ENCODE measurements at regions not wholly inside any gene's neighbourhood (a gene's known extent, or its start where the extent isn't known, plus 50 kb on each side); places are given as distances from the start of the nearest gene placed in this dataset.

DNA sequence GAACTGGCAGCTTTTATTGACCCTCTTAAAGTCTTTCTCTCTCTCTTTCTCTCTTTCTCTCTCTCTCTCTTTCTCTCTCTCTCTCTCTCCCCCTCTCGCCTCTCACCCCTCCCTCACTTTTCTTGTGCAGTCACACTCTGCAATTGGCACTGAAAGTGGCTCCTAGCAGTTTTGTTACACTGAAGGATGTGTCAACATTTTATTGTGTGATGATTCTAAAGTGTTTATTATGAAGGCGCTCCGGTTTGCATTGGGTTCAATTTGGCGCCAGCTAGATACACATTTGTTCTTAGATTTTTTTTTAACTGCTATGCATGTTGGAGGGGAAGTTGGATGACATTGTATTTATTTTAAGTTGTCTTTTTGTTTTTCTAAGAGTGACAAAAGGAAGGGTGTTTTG lies 64.0 kb upstream of the CHRM3 start:
- H3K9me3 ChIP-seq (replicated peaks in 1 of 3): no peaks in the 10 kb centered on the region
- no peaks in the 10 kb centered on the region for H3K36me3 ChIP-seq (replicated peaks in 1 of 2)
- 59 to 67% (median 63%) methylated on average over 4 of the region's 4 CpGs for WGBS, 4 donors
- DNase-seq: no peak
- intact Hi-C loops (cut with DNase I): no loop called here
- TF ChIP-seq, protein P1, sequence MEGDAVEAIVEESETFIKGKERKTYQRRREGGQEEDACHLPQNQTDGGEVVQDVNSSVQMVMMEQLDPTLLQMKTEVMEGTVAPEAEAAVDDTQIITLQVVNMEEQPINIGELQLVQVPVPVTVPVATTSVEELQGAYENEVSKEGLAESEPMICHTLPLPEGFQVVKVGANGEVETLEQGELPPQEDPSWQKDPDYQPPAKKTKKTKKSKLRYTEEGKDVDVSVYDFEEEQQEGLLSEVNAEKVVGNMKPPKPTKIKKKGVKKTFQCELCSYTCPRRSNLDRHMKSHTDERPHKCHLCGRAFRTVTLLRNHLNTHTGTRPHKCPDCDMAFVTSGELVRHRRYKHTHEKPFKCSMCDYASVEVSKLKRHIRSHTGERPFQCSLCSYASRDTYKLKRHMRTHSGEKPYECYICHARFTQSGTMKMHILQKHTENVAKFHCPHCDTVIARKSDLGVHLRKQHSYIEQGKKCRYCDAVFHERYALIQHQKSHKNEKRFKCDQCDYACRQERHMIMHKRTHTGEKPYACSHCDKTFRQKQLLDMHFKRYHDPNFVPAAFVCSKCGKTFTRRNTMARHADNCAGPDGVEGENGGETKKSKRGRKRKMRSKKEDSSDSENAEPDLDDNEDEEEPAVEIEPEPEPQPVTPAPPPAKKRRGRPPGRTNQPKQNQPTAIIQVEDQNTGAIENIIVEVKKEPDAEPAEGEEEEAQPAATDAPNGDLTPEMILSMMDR (IDR thresholded peaks at IDR 0.05): no peak
- no peak for TF ChIP-seq POLR2A (IDR thresholded peaks at IDR 0.05)
- no peaks in the 10 kb centered on the region for H3K27me3 ChIP-seq
- H3K27ac ChIP-seq: no peak overlapping the region
- no peaks in the 10 kb centered on the region for H3K4me1 ChIP-seq (replicated peaks in 1 of 2)
- H3K4me3 ChIP-seq: no peak overlapping the region

DNA sequence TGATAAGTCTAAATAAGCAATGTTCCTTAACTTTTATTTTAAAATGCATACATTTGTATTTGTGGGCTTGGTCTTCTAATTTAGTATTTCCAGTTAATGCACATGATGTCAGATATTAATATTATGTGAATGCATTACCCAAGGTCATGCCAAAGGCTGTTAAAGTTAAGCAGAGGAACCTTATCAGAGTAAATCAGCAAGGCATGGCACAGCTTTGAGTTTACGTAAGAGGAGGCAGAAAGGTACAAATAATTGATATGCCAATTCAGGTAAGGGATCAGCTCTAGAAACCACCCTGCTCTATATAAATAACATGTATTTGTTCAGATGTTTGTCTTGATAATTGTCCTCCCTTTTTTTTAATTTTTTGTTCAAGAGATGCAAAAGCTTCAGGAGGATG lies 64.5 kb upstream of the CHRM3 start:
- H3K9me3 ChIP-seq (replicated peaks in 1 of 3): no peaks in the 10 kb centered on the region
- H3K27ac ChIP-seq: no peak overlapping the region
- no peaks in the 10 kb centered on the region for H3K36me3 ChIP-seq (replicated peaks in 1 of 2)
- intact Hi-C loops (cut with DNase I): no loop called here
- no peak for TF ChIP-seq POLR2A (IDR thresholded peaks at IDR 0.05)
- TF ChIP-seq, protein P1 (IDR thresholded peaks at IDR 0.05): no peak
- no peak for DNase-seq
- 49 to 58% (median 53%) methylated on average over 1 of the region's 1 CpG for WGBS, 4 donors
- no peak overlapping the region for H3K4me3 ChIP-seq
- no peaks in the 10 kb centered on the region for H3K27me3 ChIP-seq
- H3K4me1 ChIP-seq (replicated peaks in 1 of 2): no peaks in the 10 kb centered on the region

- intact Hi-C loops (cut with DNase I): no loop called here
- no peaks in the 10 kb centered on the region for H3K27me3 ChIP-seq
- no peak overlapping the region for H3K4me3 ChIP-seq
- no peaks in the 10 kb centered on the region for H3K9me3 ChIP-seq (replicated peaks in 1 of 3)
- H3K36me3 ChIP-seq (replicated peaks in 1 of 2): no peaks in the 10 kb centered on the region
- H3K27ac ChIP-seq: no peak overlapping the region
- WGBS, 4 donors: 92 to 96% (median 94%) methylated on average over 1 of the region's 1 CpG
- DNase-seq: no peak
- H3K4me1 ChIP-seq (replicated peaks in 1 of 2): no peaks in the 10 kb centered on the region
- TF ChIP-seq POLR2A (IDR thresholded peaks at IDR 0.05): no peak
- TF ChIP-seq, protein P1 (IDR thresholded peaks at IDR 0.05): no peak
These were observed 68.4 kb upstream of the CHRM3 start for GRCh38 chr1:239317948-239318347.

DNA sequence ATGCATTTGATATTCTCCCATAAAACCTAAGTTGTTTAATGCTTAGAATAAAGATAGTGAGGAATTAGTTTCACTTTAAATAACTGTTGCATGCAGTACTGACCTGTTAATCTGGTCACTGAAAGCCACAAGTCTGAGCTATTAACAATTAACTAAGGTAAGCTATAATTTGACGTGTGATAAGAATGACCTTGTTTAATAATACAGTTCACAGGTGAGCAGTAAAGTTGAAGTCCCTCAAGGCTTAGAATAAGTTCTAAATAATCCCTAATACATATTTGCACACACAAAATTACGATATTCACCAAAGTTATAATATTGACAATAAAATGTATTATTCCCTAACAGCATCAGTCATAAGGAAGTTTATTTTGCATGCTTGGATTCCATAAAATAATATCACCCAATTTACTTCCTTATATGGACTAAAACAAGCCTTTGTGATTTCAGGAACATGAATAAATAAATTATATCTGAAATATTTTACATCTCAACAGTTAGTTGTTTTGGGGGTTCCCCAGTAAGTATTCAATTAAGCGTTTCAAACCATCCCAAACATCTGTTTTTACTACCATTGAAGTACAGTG lies 70.6 kb upstream of the CHRM3 start:
- 71 to 82% (median 78%) methylated on average over 3 of the region's 3 CpGs for WGBS, 4 donors
- no peak for TF ChIP-seq POLR2A (IDR thresholded peaks at IDR 0.05)
- TF ChIP-seq, protein P1 (IDR thresholded peaks at IDR 0.05): no peak
- no peak for DNase-seq
- no peaks in the 10 kb centered on the region for H3K4me1 ChIP-seq (replicated peaks in 1 of 2)
- H3K27ac ChIP-seq: no peak overlapping the region
- no peak overlapping the region for H3K4me3 ChIP-seq
- no peaks in the 10 kb centered on the region for H3K36me3 ChIP-seq (replicated peaks in 1 of 2)
- intact Hi-C loops (cut with DNase I): no loop called here
- H3K27me3 ChIP-seq: no peaks in the 10 kb centered on the region
- H3K9me3 ChIP-seq (replicated peaks in 1 of 3): no peaks in the 10 kb centered on the region

All from adrenal gland (tissue), 9 donors.